Mesendoderm (in vitro differentiated cells): ENCODE measurements at regions not wholly inside any gene's neighbourhood (a gene's known extent, or its start where the extent isn't known, plus 50 kb on each side); places are given as distances from the start of the nearest gene placed in this dataset.
A peak's percentile ranks its signal among the peaks of the same experiment; 100 is the strongest.
"Not testable (repeated sequence)": the region's sequence is repeated elsewhere in the genome, so short reads cannot be mapped to it uniquely, and the experiment has no call there.

Source experiments
- DNase-seq: peaks from one replicate; pipeline ENCODE4 v3.0.0; 2013
- H2AK5ac ChIP-seq: 2 replicates; pipeline ENCODE4 v1.6.1; 2013; ENCODE audit warnings: low read length, inconsistent platforms
- H2BK120ac ChIP-seq: 2 replicates; pipeline ENCODE4 v1.6.1; 2013; ENCODE audit warnings: low read depth, mild to moderate bottlenecking, low read length, moderate library complexity, mixed read lengths
- H2BK15ac ChIP-seq: replicated peaks from 2 replicates; pipeline ENCODE4 v1.6.1; 2013; ENCODE audit warnings: low read depth, mild to moderate bottlenecking, moderate library complexity
- H2BK5ac ChIP-seq: 2 replicates; pipeline ENCODE4 v1.6.1; 2013; ENCODE audit warnings: low read length, inconsistent platforms
- H3K18ac ChIP-seq: 2 replicates; pipeline ENCODE4 v1.6.1; 2013; ENCODE audit warnings: mild to moderate bottlenecking, low read length, mixed read lengths
- H3K23ac ChIP-seq: one replicate; pipeline ENCODE4 v1.6.1; 2013; ENCODE audit warnings: low read length
- H3K27ac ChIP-seq: 2 replicates; pipeline ENCODE4 v1.5.1; 2013; ENCODE audit warnings: low read depth, mild to moderate bottlenecking, inconsistent platforms, low read length, moderate library complexity
- H3K27me3 ChIP-seq: 2 replicates; pipeline ENCODE4 v1.6.1; 2013; ENCODE audit warnings: low read length, control low read depth, mild to moderate bottlenecking, inconsistent platforms; ENCODE audit not compliant: insufficient read depth, poor library complexity
- H3K36me3 ChIP-seq: 2 replicates; pipeline ENCODE4 v1.6.1; 2013; ENCODE audit warnings: low read length, inconsistent platforms; ENCODE audit not compliant: control insufficient read depth, insufficient read depth
- H3K4ac ChIP-seq: one replicate; pipeline ENCODE4 v1.6.1; 2013; ENCODE audit warnings: low read depth, mild to moderate bottlenecking, low read length, moderate library complexity
- H3K4me1 ChIP-seq: 2 replicates; pipeline ENCODE4 v1.6.1; 2013; ENCODE audit warnings: low read depth, low read length, inconsistent platforms; ENCODE audit not compliant: control insufficient read depth
- H3K4me2 ChIP-seq: 2 replicates; pipeline ENCODE4 v1.6.1; 2013; ENCODE audit warnings: low read length
- H3K4me3 ChIP-seq: 2 replicates; pipeline ENCODE4 v1.5.1; 2013; ENCODE audit warnings: mild to moderate bottlenecking, low read length
- H3K56ac ChIP-seq: one replicate; pipeline ENCODE4 v1.6.1; 2013; ENCODE audit warnings: low read length
- H3K79me1 ChIP-seq: 2 replicates; pipeline ENCODE4 v1.6.1; 2013; ENCODE audit warnings: low read length, inconsistent platforms
- H3K79me2 ChIP-seq: 2 replicates; pipeline ENCODE4 v1.6.1; 2013; ENCODE audit warnings: mild to moderate bottlenecking, low read length; ENCODE audit not compliant: control insufficient read depth, insufficient read depth
- H3K9ac ChIP-seq: 2 replicates; pipeline ENCODE4 v1.6.1; 2013; ENCODE audit warnings: low read length, inconsistent platforms
- H4K5ac ChIP-seq: one replicate; pipeline ENCODE4 v1.6.1; 2013; ENCODE audit warnings: low read length
- H4K8ac ChIP-seq: one replicate; pipeline ENCODE4 v1.6.1; 2013; ENCODE audit warnings: low read depth, mild to moderate bottlenecking, control low read depth, low read length, moderate library complexity
- WGBS: extraction: QIAGEN DNeasy Blood & Tissue Kit; methylation state at CpG from one replicate; pipeline ENCODE4 v1.1.7; 2013; ENCODE audit warnings: low lambda C conversion rate, missing lambda C conversion rate; ENCODE audit not compliant: insufficient coverage; ENCODE audit errors: extremely low coverage; 5-methylcytosine and 5-hydroxymethylcytosine counted together

DNA sequence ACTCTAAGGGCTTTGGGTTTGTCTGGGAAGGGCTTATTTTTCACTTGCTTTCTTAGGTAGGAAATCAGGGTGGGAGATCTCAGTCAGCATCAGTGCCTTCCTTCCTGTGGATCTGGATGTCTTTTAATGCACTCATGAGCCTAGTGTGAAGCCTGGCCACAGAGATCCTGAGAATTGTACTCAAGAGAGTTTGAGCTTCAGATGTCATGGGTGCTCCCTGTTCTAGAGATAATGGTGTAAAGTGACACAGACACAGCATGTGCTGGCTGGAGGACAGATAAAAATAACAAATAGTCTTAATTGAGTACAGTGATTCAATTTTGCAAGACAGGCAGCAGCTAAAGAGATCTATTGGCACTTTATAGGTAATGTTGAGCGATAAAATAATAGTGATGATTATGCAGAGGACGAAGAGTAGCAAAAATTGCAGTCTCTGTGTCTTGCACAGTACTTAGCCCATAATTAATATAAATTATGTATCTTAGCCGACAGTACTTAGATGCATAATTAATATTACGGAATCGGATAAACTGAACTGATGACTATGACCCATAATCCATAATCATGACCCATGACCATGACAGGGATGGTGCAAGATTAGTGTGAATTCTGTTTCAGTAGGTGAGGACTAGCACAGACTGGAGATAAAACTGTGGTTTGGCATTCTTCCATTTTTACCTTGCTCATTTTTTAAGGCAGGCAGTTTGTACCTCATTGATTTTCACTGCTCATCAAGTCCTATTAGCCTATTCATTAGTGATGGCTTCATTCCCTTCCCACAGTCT is 408.7 kb upstream of the PIK3R1 start:
- Histone ChIP-seq H3K36me3 (no peaks in the 10 kb centered on the region), H3K56ac (peak overlapping the region; percentile 66), H3K9ac (no peak overlapping the region), H3K4me2 (no peak overlapping the region), H2BK120ac (peak overlapping the region; percentile 14), H3K4ac (peak overlapping the region; percentile 36), H4K8ac (no peak overlapping the region), H3K79me2 (no peaks in the 10 kb centered on the region), H2AK5ac (peak overlapping the region; percentile 93), H4K5ac (no peak overlapping the region), H3K27ac (peak overlapping the region; percentile 45), H3K27me3 (no peaks in the 10 kb centered on the region), H2BK15ac (no peak overlapping the region), H3K79me1 (no peaks in the 10 kb centered on the region), H3K4me1 (peaks cover 11% of the 10 kb centered on the region), H3K4me3 (no peak overlapping the region), H3K18ac (peak overlapping the region; percentile 72), H2BK5ac (peak overlapping the region; percentile 71), H3K23ac (no peak overlapping the region)
- no CpG with 5 or more reads among the region's 5 CpGs for WGBS
- peak; percentile 77 for DNase-seq

DNA sequence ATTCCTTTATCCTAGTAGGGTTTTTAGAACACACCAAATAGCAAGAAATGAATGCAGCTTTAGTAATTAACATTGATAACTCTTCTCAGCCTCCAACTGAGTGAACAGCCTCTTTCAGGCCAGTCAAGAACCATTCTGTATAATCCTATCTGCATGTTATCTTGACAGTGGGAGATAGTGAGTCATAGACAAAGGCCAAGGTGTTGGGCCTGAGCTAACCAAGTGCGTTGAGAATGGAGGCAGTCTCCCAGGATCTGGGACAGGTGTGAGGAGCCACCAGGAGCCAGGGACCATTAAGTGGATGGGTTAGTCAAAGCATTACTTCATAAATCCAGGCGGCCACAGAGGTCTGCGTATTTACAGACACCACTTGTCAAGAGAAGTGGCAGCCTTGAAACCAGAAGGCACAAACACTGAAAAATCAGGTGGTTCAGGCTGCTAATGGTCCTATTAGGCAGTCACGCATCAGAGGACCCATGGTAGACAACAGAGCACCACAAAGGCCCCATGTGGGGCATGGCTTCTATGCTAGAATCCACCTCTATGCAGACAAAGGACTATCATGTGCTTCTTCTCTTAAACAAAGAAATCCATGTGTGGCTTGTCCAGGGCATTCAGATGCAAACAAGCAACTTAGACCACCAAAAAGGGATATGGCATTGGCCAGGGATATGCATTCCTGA is 409.7 kb upstream of the PIK3R1 start:
- Histone ChIP-seq H2BK120ac (no peak overlapping the region), H4K5ac (no peak overlapping the region), H3K79me2 (no peaks in the 10 kb centered on the region), H3K4ac (no peak overlapping the region), H2BK15ac (no peak overlapping the region), H2AK5ac (no peak overlapping the region), H3K4me3 (no peak overlapping the region), H3K27ac (peak overlapping the region; percentile 45), H3K18ac (peak overlapping the region; percentile 72), H3K56ac (peak overlapping the region; percentile 57), H4K8ac (no peak overlapping the region), H3K9ac (no peak overlapping the region), H3K4me2 (no peak overlapping the region), H3K79me1 (no peaks in the 10 kb centered on the region), H2BK5ac (peak overlapping the region; percentile 71), H3K4me1 (peaks cover 11% of the 10 kb centered on the region), H3K23ac (no peak overlapping the region), H3K36me3 (no peaks in the 10 kb centered on the region), H3K27me3 (no peaks in the 10 kb centered on the region)
- no CpG with 5 or more reads among the region's 4 CpGs for WGBS
- DNase-seq = peak; percentile 95

DNA sequence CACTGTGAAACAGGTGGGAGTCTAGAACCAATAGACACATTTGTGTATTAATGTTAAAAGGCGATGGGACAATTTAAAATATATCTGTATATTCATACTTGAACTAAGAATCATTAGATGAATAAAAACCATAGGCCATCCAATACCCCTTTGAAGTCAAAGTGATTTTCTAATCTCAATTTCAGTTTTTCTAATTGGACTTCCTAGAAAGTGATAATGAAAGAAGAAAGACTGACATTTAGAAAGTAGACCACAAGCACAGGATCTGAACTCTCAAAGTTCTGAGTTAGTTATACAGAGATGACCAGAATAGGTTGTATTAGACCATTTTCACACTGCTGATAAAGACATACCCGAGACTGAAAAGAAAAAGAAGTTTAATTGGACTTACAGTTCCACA is 412.8 kb upstream of the PIK3R1 start:
- Histone ChIP-seq H2BK15ac (no peak overlapping the region), H3K4me3 (no peak overlapping the region), H3K4me2 (no peak overlapping the region), H3K23ac (no peak overlapping the region), H2AK5ac (no peak overlapping the region), H3K79me1 (no peaks in the 10 kb centered on the region), H3K36me3 (no peaks in the 10 kb centered on the region), H3K4me1 (peaks cover 11% of the 10 kb centered on the region), H3K27ac (no peak overlapping the region), H2BK120ac (no peak overlapping the region), H4K5ac (no peak overlapping the region), H3K4ac (no peak overlapping the region), H3K79me2 (no peaks in the 10 kb centered on the region), H3K56ac (no peak overlapping the region), H3K9ac (no peak overlapping the region), H4K8ac (no peak overlapping the region), H3K18ac (no peak overlapping the region), H3K27me3 (no peaks in the 10 kb centered on the region), H2BK5ac (no peak overlapping the region)
- no CpG with 5 or more reads among the region's 2 CpGs for WGBS
- DNase-seq = no peak

DNA sequence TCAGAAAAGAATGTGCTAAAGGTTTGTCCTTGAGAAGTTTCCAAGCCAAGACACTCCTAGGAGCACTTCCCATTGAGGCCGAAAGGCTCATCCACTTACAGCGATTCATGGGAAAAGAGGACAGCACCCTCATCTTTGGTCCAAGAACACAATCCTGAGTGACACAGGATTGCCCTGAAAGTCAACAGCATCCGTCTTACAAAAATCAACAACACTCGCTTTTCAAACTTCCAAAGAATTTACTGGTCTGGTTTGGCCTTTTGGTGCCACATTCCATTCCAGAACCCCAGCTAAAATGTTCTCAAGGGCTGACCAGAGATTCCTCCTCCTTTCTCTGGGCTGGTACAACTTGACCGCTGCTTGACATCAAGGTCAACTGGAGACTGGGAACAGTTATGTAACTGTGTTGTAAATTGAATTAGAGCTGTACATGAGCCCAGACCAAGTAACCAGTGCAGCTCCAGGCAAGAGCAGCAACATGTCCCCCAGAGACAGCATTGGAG is 415.8 kb upstream of the PIK3R1 start:
- H3K4me2 ChIP-seq = no peak overlapping the region
- no peak overlapping the region for H2BK5ac ChIP-seq
- no peak overlapping the region for H3K56ac ChIP-seq
- no peak overlapping the region for H3K4ac ChIP-seq
- H3K27me3 ChIP-seq = no peaks in the 10 kb centered on the region
- no peak overlapping the region for H3K18ac ChIP-seq
- H3K23ac ChIP-seq = no peak overlapping the region
- H3K9ac ChIP-seq = no peak overlapping the region
- no peaks in the 10 kb centered on the region for H3K36me3 ChIP-seq
- no peak overlapping the region for H3K4me3 ChIP-seq
- H3K4me1 ChIP-seq = no peaks in the 10 kb centered on the region
- H3K27ac ChIP-seq = no peak overlapping the region
- no peak overlapping the region for H4K5ac ChIP-seq
- H4K8ac ChIP-seq = no peak overlapping the region
- WGBS = no CpG with 5 or more reads among the region's 5 CpGs
- DNase-seq = peak; percentile 11
- H2BK15ac ChIP-seq = no peak overlapping the region
- H2AK5ac ChIP-seq = no peak overlapping the region
- H2BK120ac ChIP-seq = no peak overlapping the region
- no peaks in the 10 kb centered on the region for H3K79me2 ChIP-seq
- H3K79me1 ChIP-seq = no peaks in the 10 kb centered on the region

DNA sequence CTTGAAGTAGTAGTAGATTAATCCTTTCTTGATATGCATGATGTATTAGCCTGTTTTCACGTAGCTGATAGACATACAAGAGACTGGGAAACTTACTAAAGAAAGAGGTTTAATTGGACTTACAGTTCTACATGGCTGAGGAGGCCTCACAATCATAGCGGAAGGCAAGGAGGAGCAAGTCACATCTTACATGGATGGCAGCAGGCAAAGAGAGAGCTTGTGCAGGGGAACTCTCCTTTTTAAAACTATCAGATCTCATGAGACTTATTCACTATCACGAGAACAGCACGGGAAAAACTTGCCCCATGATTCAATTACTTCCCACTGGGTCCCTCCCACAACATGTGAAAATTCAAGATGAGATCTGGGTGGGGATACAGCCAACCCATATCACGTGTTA is 417.1 kb upstream of the PIK3R1 start:
- H3K27me3 ChIP-seq, H3K4ac ChIP-seq, H2BK15ac ChIP-seq, H3K27ac ChIP-seq, H2AK5ac ChIP-seq, H3K9ac ChIP-seq, DNase-seq, H3K4me1 ChIP-seq, H3K4me2 ChIP-seq, H3K4me3 ChIP-seq, H2BK5ac ChIP-seq, H3K23ac ChIP-seq, H4K5ac ChIP-seq, H3K36me3 ChIP-seq, H3K18ac ChIP-seq, H3K79me1 ChIP-seq, H3K79me2 ChIP-seq, H4K8ac ChIP-seq, H3K56ac ChIP-seq, H2BK120ac ChIP-seq: not testable (repeated sequence)
- no CpG with 5 or more reads among the region's 5 CpGs for WGBS
